GM23338 (cell line): ENCODE measurements at regions not wholly inside any gene's neighbourhood (a gene's known extent, or its start where the extent isn't known, plus 50 kb on each side); places are given as distances from the start of the nearest gene placed in this dataset.

Experiments
- EZH2 ChIP-seq: fragments of 200-600 bp; sonication (generic); IDR thresholded peaks from one replicate; pipeline ENCODE4 v1.8.0; 2017; ENCODE audit warnings: antibody characterized with exemption, mild to moderate bottlenecking, low read depth; ENCODE audit not compliant: unreplicated experiment
- EZH2phosphoT487 ChIP-seq: fragments of 200-600 bp; sonication (generic); IDR thresholded peaks from one replicate; pipeline ENCODE4 v1.8.1; 2018; ENCODE audit warnings: antibody characterized with exemption; ENCODE audit not compliant: unreplicated experiment
- JUNB ChIP-seq: IDR thresholded peaks from one replicate; pipeline ENCODE4 v1.6.1; 2016; ENCODE audit warnings: antibody characterized with exemption; ENCODE audit not compliant: unreplicated experiment
- POLR2AphosphoS5 ChIP-seq: IDR thresholded peaks from 2 replicates; pipeline ENCODE4 v1.6.1; 2016; ENCODE audit warnings: antibody characterized with exemption, low read depth
- TF ChIP-seq, protein P1 (sequence below), 2 experiments: fragments of 200-600 bp in 1 of 2; sonication (generic) in 1 of 2; conservative IDR thresholded peaks; 2 replicates each; pipeline versions ENCODE4 v1.5.1 to v1.6.1; 2016 to 2017; ENCODE audit warnings: antibody characterized with exemption in 2 of 2, low read depth in 2 of 2, mild to moderate bottlenecking in 2 of 2, moderate library complexity in 1 of 2
- TF ChIP-seq, protein P2 (sequence below): IDR thresholded peaks from one replicate; pipeline ENCODE4 v1.6.1; 2018; ENCODE audit warnings: antibody characterized with exemption; ENCODE audit not compliant: unreplicated experiment

DNA sequence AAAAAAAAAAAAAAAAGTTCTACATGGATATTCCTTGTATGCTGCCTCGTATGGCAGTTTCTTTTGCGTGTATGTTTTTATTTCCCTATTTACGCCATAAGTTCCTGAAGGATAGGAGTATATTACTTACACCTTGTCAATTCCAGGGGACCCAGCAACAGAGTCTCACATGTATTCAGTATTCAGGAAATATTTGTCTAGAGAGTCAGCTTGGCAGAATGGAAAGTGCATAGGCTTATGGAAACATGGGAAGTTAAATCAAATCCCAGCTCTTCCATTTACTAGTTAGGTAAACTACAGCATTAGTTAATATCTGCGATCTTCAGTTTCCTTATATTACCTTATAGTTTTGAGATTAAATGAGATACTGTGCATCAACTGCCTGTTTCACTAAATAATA, 51.1 kb upstream of the SLC22A16 start:
- TF ChIP-seq, protein P1, sequence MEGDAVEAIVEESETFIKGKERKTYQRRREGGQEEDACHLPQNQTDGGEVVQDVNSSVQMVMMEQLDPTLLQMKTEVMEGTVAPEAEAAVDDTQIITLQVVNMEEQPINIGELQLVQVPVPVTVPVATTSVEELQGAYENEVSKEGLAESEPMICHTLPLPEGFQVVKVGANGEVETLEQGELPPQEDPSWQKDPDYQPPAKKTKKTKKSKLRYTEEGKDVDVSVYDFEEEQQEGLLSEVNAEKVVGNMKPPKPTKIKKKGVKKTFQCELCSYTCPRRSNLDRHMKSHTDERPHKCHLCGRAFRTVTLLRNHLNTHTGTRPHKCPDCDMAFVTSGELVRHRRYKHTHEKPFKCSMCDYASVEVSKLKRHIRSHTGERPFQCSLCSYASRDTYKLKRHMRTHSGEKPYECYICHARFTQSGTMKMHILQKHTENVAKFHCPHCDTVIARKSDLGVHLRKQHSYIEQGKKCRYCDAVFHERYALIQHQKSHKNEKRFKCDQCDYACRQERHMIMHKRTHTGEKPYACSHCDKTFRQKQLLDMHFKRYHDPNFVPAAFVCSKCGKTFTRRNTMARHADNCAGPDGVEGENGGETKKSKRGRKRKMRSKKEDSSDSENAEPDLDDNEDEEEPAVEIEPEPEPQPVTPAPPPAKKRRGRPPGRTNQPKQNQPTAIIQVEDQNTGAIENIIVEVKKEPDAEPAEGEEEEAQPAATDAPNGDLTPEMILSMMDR (conservative IDR thresholded peaks at IDR 0.05; ENCODE audit: low read depth in 2 of 2), result no peak
- TF ChIP-seq, protein P2, sequence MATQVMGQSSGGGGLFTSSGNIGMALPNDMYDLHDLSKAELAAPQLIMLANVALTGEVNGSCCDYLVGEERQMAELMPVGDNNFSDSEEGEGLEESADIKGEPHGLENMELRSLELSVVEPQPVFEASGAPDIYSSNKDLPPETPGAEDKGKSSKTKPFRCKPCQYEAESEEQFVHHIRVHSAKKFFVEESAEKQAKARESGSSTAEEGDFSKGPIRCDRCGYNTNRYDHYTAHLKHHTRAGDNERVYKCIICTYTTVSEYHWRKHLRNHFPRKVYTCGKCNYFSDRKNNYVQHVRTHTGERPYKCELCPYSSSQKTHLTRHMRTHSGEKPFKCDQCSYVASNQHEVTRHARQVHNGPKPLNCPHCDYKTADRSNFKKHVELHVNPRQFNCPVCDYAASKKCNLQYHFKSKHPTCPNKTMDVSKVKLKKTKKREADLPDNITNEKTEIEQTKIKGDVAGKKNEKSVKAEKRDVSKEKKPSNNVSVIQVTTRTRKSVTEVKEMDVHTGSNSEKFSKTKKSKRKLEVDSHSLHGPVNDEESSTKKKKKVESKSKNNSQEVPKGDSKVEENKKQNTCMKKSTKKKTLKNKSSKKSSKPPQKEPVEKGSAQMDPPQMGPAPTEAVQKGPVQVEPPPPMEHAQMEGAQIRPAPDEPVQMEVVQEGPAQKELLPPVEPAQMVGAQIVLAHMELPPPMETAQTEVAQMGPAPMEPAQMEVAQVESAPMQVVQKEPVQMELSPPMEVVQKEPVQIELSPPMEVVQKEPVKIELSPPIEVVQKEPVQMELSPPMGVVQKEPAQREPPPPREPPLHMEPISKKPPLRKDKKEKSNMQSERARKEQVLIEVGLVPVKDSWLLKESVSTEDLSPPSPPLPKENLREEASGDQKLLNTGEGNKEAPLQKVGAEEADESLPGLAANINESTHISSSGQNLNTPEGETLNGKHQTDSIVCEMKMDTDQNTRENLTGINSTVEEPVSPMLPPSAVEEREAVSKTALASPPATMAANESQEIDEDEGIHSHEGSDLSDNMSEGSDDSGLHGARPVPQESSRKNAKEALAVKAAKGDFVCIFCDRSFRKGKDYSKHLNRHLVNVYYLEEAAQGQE, result no peak
- TF ChIP-seq POLR2AphosphoS5, result no peak
- no peak for TF ChIP-seq JUNB
- TF ChIP-seq EZH2, result no peak
- no peak for TF ChIP-seq EZH2phosphoT487
